GM18909 (cell line): ENCODE measurements at regions not wholly inside any gene's neighbourhood (a gene's known extent, or its start where the extent isn't known, plus 50 kb on each side); places are given as distances from the start of the nearest gene placed in this dataset.

Experiments
- ATAC-seq: cut with Tn5 transposase; IDR thresholded peaks from one replicate; pipeline ENCODE4 v1.9.1; 2021; ENCODE audit warnings: mild to moderate bottlenecking; ENCODE audit not compliant: unreplicated experiment, poor library complexity

DNA sequence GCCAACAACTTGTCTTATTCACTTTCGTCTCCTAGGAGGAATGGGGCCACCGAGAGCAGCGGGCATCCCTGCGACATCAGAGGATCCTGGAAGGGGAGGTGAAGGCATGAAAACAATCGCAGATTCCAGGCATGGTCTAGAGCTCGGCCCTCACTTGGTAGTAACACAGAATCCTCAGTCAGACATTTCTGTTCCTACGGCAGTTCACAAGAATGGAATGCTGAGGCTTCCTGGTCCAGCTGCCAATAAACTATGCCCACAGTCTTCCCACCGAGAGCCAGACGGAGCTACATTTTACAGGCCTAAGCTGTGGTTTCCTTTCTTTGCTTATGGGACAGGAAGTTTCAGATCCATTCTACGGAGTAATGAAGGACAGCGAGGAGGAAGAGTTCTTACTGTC, 75.8 kb downstream of the OR13A1 start:
- no peak for ATAC-seq

DNA sequence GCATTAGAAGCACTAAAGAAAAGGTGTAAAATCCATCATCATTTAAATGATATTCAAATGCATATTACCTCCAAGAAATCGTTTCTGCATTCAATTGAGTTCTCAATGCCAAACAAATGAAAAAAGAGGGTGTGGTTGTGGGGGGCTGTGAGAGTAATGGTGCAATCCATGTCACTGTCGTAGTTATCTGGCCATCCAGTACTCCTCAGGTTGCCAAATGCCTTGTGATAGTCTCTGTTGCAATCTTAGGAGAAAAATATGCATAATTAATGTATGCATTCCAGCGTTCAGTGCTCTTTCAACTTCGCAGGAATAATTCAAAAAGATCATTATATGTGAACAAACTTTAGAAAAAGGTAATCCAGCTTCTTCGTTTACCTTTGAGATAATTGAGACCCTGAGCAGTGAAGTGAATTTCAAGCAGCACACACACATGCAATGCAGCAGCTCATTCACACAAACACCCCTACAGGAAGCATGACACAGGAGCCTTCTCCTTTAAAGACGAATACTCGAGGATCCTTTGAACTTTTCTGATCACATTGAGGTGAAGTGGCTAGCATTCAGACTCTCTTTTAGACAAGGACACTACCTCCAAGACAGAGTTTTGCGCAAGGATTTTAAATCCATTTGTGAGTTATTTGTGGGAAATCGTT, 73.4 kb downstream of the OR13A1 start:
- ATAC-seq: no peak

- no peak for ATAC-seq
These were observed 72.1 kb downstream of the OR13A1 start for GRCh38 chr10:45243261-45243660.

GRCh38 chr10:45246522-45246921, 68.9 kb downstream of the OR13A1 start:
- ATAC-seq: no peak

DNA sequence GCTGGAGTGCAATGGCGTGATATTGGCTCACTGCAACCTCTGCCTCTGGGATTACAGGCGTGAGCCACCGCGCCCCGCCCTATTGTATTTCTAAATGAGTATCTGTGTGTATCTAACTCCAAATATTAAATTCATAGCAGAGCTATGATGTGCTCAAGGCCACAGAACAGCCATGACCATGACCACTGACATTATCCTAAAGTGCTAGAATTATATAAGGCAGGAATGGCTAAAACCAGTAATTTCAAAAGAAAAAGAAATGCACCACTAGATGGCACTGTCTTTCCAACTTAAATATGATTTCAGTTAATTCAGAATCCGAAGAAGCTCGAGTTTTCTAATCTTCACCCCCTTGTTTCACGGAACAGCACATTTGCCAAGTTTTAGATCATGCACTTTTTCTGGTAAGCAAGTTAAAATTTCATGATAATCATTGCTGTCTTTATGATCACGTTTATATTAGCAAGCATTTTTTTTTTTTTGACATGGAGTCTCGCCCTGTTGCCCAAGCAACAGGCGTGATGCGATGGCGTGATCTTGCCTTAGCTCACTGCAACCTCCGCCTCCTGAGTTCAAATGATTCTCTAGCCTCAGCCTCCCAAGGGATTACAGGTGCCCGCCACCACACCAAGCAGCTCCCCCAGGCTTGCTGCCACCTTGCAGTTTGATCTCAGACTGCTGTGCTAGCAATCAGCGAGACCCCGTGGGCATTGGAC, 65.3 kb downstream of the OR13A1 start:
- ATAC-seq: peak; percentile 81

DNA sequence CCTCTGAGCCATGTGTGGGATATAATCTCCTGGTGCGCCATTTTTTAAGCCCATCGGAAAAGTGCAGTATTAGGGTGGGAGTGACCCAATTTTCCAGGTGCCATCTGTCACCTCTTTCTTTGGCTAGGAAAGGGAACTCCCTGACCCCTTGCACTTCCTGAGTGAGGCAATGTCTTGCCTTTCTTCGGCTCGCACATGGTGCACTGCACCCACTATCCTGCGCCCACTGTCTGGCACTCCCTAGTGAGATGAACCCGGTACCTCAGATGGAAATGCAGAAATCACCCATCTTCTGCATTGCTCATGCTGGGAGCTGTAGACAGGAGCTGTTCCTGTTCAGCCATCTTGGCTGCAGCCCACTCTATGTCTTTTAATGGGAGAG, 64.7 kb downstream of the OR13A1 start:
- peak; percentile 22 for ATAC-seq
